Esophagus mucosa (tissue), 1 donor: ENCODE measurements at regions not wholly inside any gene's neighbourhood (a gene's known extent, or its start where the extent isn't known, plus 50 kb on each side); places are given as distances from the start of the nearest gene placed in this dataset.

ENCODE experiments used
- ATAC-seq: fragments of 200-7000 bp; cut with Tn5 transposase; one replicate; pipeline ENCODE4 v1.9.1; 2020
- donor health status: DM: yes; HTN: yes; CAD: no.

- no peak for ATAC-seq
Observed at GRCh38 chr3:80283783-80284182, 516.0 kb upstream of the ROBO1 start.

- ATAC-seq, result no peak
Observed at GRCh38 chr3:80278056-80278455, 510.3 kb upstream of the ROBO1 start.

- no peak for ATAC-seq
Observed at GRCh38 chr3:80275120-80275519, 507.3 kb upstream of the ROBO1 start.

GRCh38 chr3:80263260-80263659, 495.5 kb upstream of the ROBO1 start:
- ATAC-seq, result no peak

- ATAC-seq, result no peak
Observed at GRCh38 chr3:80261082-80261481, 493.3 kb upstream of the ROBO1 start.

- no peak for ATAC-seq
Observed at GRCh38 chr3:80259736-80260135, 491.9 kb upstream of the ROBO1 start.

GRCh38 chr3:80252113-80252512, 484.3 kb upstream of the ROBO1 start:
- no peak for ATAC-seq

GRCh38 chr3:80247766-80248165, 480.0 kb upstream of the ROBO1 start:
- no peak for ATAC-seq

GRCh38 chr3:80244390-80244789, 476.6 kb upstream of the ROBO1 start:
- no peak for ATAC-seq

GRCh38 chr3:80241791-80242190, 474.0 kb upstream of the ROBO1 start:
- ATAC-seq, result no peak

GRCh38 chr3:80239301-80239700, 471.5 kb upstream of the ROBO1 start:
- ATAC-seq, result no peak

- no peak for ATAC-seq
Observed at GRCh38 chr3:80238606-80239005, 470.8 kb upstream of the ROBO1 start.

GRCh38 chr3:80238152-80238551, 470.4 kb upstream of the ROBO1 start:
- ATAC-seq, result no peak

- ATAC-seq, result no peak
Observed at GRCh38 chr3:80234706-80235105, 466.9 kb upstream of the ROBO1 start.

GRCh38 chr3:80233576-80233975, 465.8 kb upstream of the ROBO1 start:
- ATAC-seq, result no peak

GRCh38 chr3:80232760-80233159, 465.0 kb upstream of the ROBO1 start:
- no peak for ATAC-seq

- no peak for ATAC-seq
Observed at GRCh38 chr3:80230962-80231361, 463.2 kb upstream of the ROBO1 start.

GRCh38 chr3:80227216-80227615, 459.4 kb upstream of the ROBO1 start:
- no peak for ATAC-seq

- no peak for ATAC-seq
Observed at GRCh38 chr3:80215191-80215590, 447.4 kb upstream of the ROBO1 start.

- no peak for ATAC-seq
Observed at GRCh38 chr3:80213086-80213485, 445.3 kb upstream of the ROBO1 start.

GRCh38 chr3:80192936-80193335, 425.1 kb upstream of the ROBO1 start:
- no peak for ATAC-seq

- no peak for ATAC-seq
Observed at GRCh38 chr3:80190051-80190450, 422.3 kb upstream of the ROBO1 start.

GRCh38 chr3:80187981-80188380, 420.2 kb upstream of the ROBO1 start:
- ATAC-seq, result no peak

- ATAC-seq, result no peak
Observed at GRCh38 chr3:80159990-80160506, 392.2 kb upstream of the ROBO1 start.

GRCh38 chr3:80158332-80158731, 390.5 kb upstream of the ROBO1 start:
- ATAC-seq, result no peak

- no peak for ATAC-seq
Observed at GRCh38 chr3:80157546-80157945, 389.7 kb upstream of the ROBO1 start.
